Panc1 (cell line): ENCODE measurements at regions not wholly inside any gene's neighbourhood (a gene's known extent, or its start where the extent isn't known, plus 50 kb on each side); places are given as distances from the start of the nearest gene placed in this dataset.

ENCODE experiments used
- CTCF ChIP-seq: fragments of 450-650 bp; IDR thresholded peaks from 2 replicates; pipeline ENCODE4 v1.5.1; 2017; ENCODE audit warnings: mild to moderate bottlenecking
- POLR2AphosphoS5 ChIP-seq: IDR thresholded peaks from 2 replicates; pipeline ENCODE4 v1.6.1; 2012; ENCODE audit warnings: mild to moderate bottlenecking, low read depth, low read length, moderate library complexity
- REST ChIP-seq, 2 experiments: IDR thresholded peaks; 2 replicates each; pipeline ENCODE4 v1.6.1; 2011 to 2012; ENCODE audit warnings: low read depth in 2 of 2, control low read depth in 1 of 2, low read length in 1 of 2, mild to moderate bottlenecking in 1 of 2, moderate library complexity in 1 of 2; ENCODE audit not compliant: insufficient read depth in 1 of 2
- SIN3A ChIP-seq: IDR thresholded peaks from 2 replicates; pipeline ENCODE4 v1.6.1; 2012; ENCODE audit warnings: low read depth, mild to moderate bottlenecking, low read length, moderate library complexity, borderline replicate concordance; ENCODE audit not compliant: insufficient read depth
- TCF7L2 ChIP-seq: IDR thresholded peaks from 2 replicates; pipeline ENCODE4 v1.6.1; 2011; ENCODE audit warnings: mild to moderate bottlenecking, low read depth, low read length, inconsistent platforms

DNA sequence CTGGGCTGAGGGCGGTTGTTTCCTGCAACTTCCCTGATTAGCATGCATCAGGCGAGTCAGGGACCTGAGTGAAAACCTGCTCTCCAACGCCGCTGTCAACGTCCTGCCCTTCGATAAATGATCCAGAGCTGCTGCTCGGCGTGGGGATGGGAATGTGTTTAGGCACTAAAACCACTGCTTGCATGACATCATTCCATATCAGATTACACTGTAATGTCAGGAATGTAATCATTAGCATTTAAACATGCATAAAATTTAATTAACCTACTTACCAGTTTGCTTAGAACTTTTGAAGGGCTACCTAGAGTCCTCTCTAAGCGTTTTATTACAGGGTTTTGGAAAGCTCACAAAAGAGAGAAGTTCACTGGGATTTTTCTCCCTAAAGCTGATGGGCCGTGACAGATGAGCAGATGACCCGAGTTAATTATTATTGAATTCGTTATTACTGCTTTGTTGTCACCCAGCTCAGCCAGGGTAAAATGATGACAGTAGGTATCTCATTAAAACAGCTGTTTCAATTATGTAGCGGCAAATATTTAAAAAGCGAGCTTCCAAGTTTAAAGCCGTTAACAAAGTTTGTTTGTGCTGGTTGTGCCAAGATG, 685.6 kb upstream of the SALL3 start:
- TF ChIP-seq POLR2AphosphoS5 (no peak), CTCF (no peak), REST (IDR thresholded peaks at IDR 0.05; ENCODE audit: insufficient read depth in 1 of 2, low read depth in 2 of 2, low read length in 1 of 2) (no peak), TCF7L2 (no peak), SIN3A (no peak)
